ENCODE measurements at regions not wholly inside any gene's neighbourhood (a gene's known extent, or its start where the extent isn't known, plus 50 kb on each side); places are given as distances from the start of the nearest gene placed in this dataset.

- TF ChIP-seq CTCF (IDR thresholded peaks at IDR 0.05; ENCODE audit: borderline replicate concordance, extremely low read depth, low read length, poor library complexity, severe bottlenecking): no peak
- TF ChIP-seq EZH2 (IDR thresholded peaks at IDR 0.05; ENCODE audit: borderline replicate concordance, low read depth, low read length, severe bottlenecking): no peak
Observed at GRCh38 chr14:71576472-71576871, 355.8 kb upstream of the RGS6 start.

Measured in DND-41 (cell line).